GM10266 (cell line): ENCODE measurements at regions not wholly inside any gene's neighbourhood (a gene's known extent, or its start where the extent isn't known, plus 50 kb on each side); places are given as distances from the start of the nearest gene placed in this dataset.

Experiments
- DNase-seq: peaks from one replicate; pipeline ENCODE4 v3.0.0; 2012; ENCODE audit errors: extremely low spot score
- CTCF ChIP-seq: IDR thresholded peaks from 2 replicates; pipeline ENCODE4 v1.5.1; 2012; ENCODE audit warnings: mild to moderate bottlenecking, low read depth; ENCODE audit not compliant: control insufficient read depth, insufficient read depth; ENCODE audit errors: missing control alignments

DNA sequence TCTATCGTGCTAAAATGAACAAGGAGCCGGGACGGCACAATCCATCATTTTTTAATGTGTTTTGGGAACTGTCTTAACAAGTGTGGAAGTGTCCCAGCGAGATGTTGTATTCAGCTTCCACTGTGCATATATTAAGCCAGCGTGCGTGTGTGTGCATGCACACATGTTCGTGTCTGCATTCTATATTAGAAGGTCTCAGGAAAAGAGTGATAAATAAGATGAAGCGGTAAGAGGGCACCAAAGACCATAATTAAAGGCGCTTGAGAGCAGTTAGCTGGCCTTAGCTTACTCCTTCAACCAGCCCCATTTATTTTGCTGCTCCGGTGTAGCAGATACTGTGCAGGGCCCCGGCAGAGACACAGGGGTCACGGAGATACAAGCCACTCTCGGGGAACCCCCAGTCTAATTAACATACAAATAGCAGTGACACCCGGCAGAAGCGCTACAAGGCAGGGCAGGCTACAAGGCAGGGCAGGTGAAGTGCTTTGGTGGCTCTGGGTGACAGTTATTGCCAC lies 206.5 kb upstream of the RREB1 start:
- no peak for TF ChIP-seq CTCF
- DNase-seq = no peak

- DNase-seq = no peak
Measured at GRCh38 chr6:6901945-6902344, 205.8 kb upstream of the RREB1 start.

DNA sequence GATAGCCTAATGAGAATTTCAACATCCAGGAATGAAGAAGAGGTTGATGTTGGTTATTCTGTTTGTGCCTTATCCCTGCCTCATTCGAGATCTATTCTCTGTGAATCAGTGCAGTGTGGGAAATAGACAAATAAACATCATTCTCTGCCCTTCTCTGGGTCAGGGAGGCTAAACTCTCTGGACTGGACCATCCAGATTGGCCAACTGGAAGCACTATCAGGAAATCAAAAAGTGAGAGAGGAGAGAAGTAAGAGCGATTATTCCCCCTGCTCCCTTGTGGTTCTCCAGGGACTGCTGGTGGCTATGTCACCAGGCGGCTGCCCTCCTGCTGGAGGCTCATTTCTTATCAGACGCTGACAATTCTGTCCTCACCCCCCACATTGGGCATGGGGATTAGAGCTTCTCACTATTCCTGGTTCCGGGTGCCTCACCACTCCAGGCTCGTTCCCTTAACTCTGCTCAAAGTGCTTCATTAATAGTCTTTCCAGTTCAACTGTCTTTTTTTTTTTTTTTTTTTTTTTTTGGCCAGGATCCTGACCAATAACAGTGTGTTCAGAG lies 201.7 kb upstream of the RREB1 start:
- no peak for DNase-seq
- TF ChIP-seq CTCF = no peak

More at GRCh38 chr6:6901945-6902344, 205.8 kb upstream of the RREB1 start:
- TF ChIP-seq CTCF = no peak

DNA sequence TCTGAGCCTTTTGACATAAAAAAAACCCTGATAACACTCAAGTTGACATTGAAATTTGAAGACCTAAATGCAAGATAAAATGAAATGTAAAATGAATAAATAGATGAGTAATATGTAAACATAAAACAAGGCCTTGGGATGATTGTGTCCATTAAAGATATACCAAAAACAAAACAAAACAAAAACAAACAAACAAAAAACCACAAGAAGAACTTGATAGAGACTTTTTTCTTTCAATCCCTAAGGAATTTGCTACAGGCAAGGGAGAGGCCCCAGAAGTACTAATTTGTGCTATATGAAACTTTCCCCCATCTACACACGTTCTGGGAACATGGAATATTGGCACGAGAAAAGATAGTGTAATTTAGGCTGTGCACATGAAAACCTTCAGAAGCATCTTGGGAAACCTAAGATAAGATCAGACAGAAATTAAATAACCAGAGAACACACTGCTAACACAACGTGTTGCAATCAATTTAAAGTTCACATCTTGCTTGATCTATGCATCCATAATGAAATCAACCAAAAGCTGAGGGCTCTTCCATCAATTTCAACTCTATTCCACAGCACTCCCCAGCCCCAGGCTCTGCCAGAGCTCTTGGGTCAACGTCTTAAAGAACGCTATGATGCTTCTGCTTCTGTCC lies 201.1 kb upstream of the RREB1 start:
- TF ChIP-seq CTCF = no peak
- DNase-seq = no peak

DNA sequence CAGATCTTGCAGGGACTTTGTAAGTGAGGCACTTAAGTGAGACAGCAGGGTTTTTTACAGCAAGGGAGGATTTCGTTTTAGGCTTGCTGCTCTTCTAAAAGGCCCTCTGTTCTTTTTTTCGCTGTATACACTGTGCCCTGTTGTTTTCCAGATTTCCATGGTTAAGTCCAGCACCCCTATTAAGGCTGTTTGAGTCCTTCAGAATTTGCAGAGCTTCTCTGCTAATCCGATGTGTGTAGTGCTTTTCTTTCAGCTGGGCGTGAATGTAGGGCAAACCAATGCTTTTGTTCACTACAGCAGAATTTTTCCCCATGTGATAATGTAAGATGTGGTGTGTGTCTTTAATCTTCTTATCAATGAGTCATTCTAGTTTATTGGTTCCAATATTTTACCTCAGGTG lies 200.5 kb upstream of the RREB1 start:
- no peak for TF ChIP-seq CTCF
- no peak for DNase-seq

GRCh38 chr6:6908121-6908520 lies 199.6 kb upstream of the RREB1 start:
- TF ChIP-seq CTCF = no peak
- no peak for DNase-seq

- DNase-seq = no peak
Measured at GRCh38 chr6:6909111-6909510, 198.7 kb upstream of the RREB1 start.

More at GRCh38 chr6:6909111-6909510, 198.7 kb upstream of the RREB1 start:
- no peak for TF ChIP-seq CTCF
